HG03139 (cell line): ENCODE measurements at regions not wholly inside any gene's neighbourhood (a gene's known extent, or its start where the extent isn't known, plus 50 kb on each side); places are given as distances from the start of the nearest gene placed in this dataset.

Experiments used
- ATAC-seq: cut with Tn5 transposase; IDR thresholded peaks from one replicate; pipeline ENCODE4 v1.9.1; 2021; ENCODE audit not compliant: unreplicated experiment

DNA sequence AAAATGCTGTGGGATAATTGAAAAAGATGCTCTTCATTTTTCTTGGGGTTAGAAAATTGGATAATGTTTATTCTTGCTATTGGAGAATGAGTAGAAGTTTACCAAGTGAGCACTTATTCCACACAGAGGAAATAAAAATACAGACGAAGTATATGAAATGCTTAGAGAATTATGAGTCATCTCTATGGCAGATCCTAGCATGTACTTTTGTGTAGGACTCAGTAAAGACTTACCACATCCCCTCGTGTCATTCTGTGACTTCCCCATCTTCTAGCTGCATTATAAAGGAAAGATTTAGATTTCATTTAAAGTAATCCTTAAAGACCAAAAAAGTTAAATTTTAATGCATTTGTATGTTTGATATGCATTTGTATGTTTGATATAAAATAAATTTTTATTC lies 685.6 kb downstream of the TBC1D32 start:
- ATAC-seq: no peak

DNA sequence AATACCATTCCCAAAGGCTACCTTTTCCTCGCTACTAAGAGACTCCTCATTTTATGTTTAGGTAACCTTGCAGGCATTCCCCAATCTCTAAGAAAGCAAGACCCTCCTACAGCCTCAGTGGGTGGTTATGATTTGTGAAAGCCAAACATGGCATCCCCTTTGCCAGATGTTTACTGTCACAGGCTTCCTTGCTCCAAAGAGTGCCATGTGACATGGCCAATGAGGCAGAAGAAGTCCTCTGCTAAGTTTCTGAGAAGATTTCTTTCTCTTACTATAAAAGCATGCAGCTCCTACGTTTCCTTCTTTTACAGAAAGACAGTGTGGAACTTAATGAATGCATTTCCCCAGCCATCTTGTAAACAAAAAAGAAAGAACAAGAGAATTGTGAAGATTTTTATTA lies 688.2 kb downstream of the TBC1D32 start:
- no peak for ATAC-seq

DNA sequence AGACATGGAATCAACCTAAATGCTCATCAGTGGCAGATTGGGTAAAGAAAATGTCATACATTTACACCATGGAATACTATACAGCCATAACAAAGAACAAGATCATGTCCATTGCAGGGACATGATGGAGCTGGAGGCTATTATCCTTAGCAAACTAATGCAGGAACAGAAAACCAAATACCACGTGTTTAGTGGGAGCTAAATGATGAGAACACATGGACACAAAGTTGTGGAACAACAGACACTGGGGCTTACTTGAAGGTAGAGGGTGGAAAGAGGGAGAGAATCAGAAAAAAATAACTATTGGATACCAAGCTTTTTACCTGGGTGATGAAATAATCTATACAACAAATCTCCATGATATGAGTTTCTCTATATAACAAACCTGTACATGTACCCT lies 701.3 kb downstream of the TBC1D32 start:
- ATAC-seq: no peak

- ATAC-seq: no peak
These were observed 706.7 kb downstream of the TBC1D32 start for GRCh38 chr6:120627612-120628011.

DNA sequence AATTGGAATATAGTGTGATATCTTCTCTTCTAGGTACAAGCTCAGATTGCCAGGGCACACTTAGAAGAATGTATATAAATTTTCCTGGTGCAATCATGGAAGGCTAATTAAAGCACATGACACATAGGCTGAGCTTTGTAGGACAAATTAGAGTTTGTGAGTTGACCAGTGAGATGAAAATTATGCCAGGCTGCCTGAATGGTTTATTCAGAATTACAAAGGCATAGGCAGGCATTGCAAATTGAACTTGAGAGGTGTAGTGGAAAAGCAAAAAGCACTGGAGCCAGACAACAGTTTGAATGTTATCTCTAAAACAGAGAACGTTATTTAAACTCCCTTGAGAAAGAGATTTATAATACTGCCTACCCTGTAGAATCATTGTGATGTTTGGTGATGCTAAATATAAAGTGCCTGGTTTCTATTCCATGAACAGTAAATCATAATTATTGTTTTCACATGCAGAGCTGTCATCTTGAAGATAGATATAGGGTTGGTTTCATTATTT lies 712.1 kb downstream of the TBC1D32 start:
- no peak for ATAC-seq

GRCh38 chr6:120620900-120621299 lies 713.4 kb downstream of the TBC1D32 start:
- no peak for ATAC-seq

DNA sequence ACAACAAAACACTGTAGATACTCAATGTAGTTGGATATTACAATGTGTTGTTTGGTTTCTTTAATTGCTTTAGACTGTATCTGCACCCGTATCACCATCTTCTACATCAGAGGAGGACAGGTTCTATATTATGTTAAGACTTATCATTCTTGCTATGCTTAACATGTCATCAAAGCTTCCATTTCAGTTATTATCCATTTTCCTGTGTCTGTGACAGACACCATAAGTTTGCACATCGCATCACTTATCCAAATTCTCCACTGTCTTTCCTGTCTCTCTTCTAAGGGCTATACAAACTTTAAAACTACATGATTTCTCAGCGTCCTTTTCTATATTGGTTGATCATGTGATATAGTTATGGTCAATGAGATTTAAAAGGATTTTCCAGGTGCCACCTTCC lies 719.0 kb downstream of the TBC1D32 start:
- ATAC-seq: no peak

DNA sequence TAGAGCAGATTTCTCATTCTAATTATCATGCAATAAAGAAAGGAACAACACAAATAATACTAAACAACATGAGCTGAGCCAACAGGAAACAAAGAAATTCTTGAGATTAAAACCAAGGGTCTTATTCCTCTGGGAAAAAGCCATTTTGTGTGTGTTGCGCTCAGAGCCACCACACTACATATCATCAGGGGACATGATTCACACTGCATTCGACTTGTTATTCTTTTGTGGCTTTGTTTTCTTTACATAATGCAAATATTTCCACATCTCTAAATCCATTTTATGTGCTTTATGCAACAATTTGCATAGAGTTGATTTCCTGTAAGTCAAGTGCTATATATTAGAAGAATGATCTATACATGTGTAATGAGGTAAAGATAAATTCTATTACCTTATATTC lies 719.6 kb downstream of the TBC1D32 start:
- ATAC-seq: no peak

- no peak for ATAC-seq
These were observed 725.5 kb downstream of the TBC1D32 start for GRCh38 chr6:120608826-120609225.

DNA sequence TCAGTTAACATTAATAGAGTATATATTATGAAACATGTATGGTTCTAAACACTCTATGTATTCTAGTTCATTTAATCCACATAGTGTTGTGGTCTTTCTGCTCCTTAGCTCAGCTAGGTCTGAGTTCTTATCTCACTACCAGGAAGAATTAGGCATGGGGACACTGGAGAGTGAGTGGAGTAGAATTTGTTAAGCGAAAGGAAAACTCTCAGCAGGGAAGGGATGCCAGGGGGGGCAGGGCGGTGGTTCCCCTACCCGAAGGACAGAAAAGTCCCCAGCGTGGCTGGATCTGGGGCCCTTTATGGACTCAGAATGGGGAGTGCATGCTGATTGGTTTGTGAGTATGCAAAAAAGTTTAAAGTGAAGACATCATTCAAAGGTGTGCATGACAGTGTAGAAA lies 727.5 kb downstream of the TBC1D32 start:
- no peak for ATAC-seq

DNA sequence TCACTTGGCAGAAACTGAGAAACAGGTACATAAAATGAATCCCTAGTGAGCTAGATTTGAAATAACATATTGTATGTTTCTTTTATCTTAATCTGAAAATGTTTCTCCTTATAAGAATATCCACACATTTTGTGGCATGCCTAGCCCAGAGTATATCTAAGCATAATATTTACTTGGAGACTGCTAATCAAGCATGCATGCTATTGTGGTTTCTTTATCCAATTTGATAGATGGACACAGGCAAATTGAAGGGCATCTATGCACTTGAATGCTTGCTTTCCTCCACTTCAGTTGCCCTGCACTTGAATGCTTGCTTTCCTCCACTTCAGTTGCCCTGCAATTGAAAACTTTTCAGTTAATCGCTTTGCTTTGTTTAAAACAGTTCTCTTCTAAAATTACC lies 729.8 kb downstream of the TBC1D32 start:
- ATAC-seq: no peak

GRCh38 chr6:120590611-120591010 lies 743.7 kb downstream of the TBC1D32 start:
- no peak for ATAC-seq

GRCh38 chr6:120588424-120588823 lies 745.9 kb downstream of the TBC1D32 start:
- ATAC-seq: no peak

- no peak for ATAC-seq
These were observed 746.9 kb downstream of the TBC1D32 start for GRCh38 chr6:120587381-120587780.

- ATAC-seq: no peak
These were observed 750.0 kb downstream of the TBC1D32 start for GRCh38 chr6:120584111-120584760.

GRCh38 chr6:120576061-120576460 lies 758.2 kb downstream of the TBC1D32 start:
- ATAC-seq: no peak

DNA sequence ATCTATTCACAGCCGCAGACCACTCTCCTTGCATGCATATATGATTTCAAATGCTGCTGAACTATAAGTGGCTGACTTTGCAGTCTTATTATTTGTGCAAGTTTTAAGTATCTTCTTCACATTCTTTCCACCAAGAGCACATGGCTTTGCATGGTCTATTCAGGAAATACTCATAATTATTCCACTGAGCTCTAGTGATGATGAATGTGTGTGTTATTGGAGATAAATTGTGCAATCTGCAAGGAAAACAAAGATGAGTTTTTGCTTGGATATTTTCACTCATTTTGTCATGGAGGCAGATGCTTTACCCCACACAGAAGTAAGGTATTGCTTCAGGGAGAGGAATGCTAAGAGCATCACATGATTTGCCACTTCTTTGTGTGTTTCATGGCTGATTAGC lies 764.6 kb downstream of the TBC1D32 start:
- ATAC-seq: no peak

GRCh38 chr6:120564779-120565178 lies 769.5 kb downstream of the TBC1D32 start:
- no peak for ATAC-seq

DNA sequence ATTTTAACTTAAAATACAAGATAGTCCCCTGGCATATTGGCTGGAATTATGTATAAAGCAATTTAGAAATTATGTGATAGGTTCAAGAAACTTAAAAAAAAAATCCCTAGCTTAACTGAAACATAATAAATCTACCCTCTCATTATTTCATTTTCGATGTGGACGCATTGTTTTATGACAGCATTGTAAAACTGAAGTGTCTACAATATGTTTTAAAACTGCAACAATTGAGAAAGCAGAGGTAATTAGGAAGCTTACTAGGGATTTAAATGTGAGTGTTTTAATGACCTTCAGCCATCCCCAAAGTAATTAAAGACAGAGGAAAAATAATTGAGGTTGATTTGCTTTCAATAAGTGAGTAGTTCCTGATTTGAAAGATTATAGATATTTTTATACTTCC lies 776.0 kb downstream of the TBC1D32 start:
- no peak for ATAC-seq

DNA sequence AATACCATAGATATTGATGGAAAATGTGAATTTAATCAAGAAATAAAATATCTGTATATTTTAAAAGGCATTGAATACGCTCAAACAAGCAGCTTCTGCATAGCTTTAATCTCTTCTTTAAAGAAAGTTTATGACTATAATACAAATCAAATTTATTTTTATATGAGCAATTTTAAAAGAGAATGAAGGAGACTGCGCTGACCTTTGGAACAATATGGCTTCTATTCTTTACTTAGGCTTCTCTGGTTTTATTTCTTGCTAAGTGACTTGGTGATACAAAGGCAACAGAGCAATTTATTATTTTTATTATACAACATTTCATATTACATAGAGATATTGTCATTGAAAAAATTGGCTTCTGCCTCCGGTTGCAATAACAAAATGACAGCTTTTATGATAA lies 776.7 kb downstream of the TBC1D32 start:
- ATAC-seq: no peak

GRCh38 chr6:120556491-120556890 lies 777.8 kb downstream of the TBC1D32 start:
- no peak for ATAC-seq

DNA sequence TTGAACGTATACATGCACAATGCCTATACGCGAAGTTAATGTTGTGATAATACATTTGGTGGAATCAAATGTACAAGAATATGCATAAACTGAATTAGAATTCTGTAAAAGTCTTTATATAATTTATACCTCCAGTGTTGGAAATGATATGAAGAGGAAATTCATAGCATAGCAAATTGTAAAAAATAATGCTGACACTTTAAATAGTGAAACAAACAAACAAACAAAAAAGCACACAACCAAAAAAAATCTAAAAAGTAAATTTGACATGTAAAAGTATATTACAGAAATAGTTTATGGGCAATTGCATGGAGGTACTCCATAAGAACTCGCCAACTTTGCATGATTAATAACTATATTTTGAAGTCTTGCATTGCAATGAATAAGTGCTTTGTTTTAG lies 780.9 kb downstream of the TBC1D32 start:
- no peak for ATAC-seq

- ATAC-seq: no peak
These were observed 788.9 kb downstream of the TBC1D32 start for GRCh38 chr6:120545353-120545752.
